SK-N-SH (cell line): ENCODE measurements at regions not wholly inside any gene's neighbourhood (a gene's known extent, or its start where the extent isn't known, plus 50 kb on each side); places are given as distances from the start of the nearest gene placed in this dataset.

Experiments used
- CHD2 ChIP-seq: fragments of 150-350 bp; IDR thresholded peaks from 2 replicates; pipeline ENCODE4 v1.6.1; 2018; ENCODE audit warnings: low read length; ENCODE audit not compliant: partially characterized antibody
- CTCF ChIP-seq: fragments of 200-600 bp; sonication (generic); IDR thresholded peaks from 2 replicates; pipeline ENCODE4 v1.6.1; 2017; ENCODE audit warnings: antibody characterized with exemption, mild to moderate bottlenecking, moderate library complexity
- ELF1 ChIP-seq: IDR thresholded peaks from 2 replicates; pipeline ENCODE4 v1.4.0; 2012
- EP300 ChIP-seq, 2 experiments: IDR thresholded peaks; 2 replicates each; pipeline versions ENCODE4 v1.4.0 to v1.6.1; 2012; ENCODE audit warnings: borderline replicate concordance in 1 of 2, low read depth in 1 of 2, low read length in 1 of 2
- EZH2phosphoT487 ChIP-seq: fragments of 200-600 bp; sonication (generic); IDR thresholded peaks from 2 replicates; pipeline ENCODE4 v1.6.1; 2017; ENCODE audit warnings: low read depth, mixed run types, mild to moderate bottlenecking, antibody characterized with exemption, moderate library complexity, borderline replicate concordance
- GABPA ChIP-seq: IDR thresholded peaks from 2 replicates; pipeline ENCODE4 v1.4.0; 2012; ENCODE audit warnings: low read depth, mild to moderate bottlenecking
- JUND ChIP-seq: IDR thresholded peaks from 2 replicates; pipeline ENCODE4 v1.4.0; 2012
- MXI1 ChIP-seq: IDR thresholded peaks from 2 replicates; pipeline ENCODE4 v1.6.1; 2012; ENCODE audit warnings: mild to moderate bottlenecking, low read depth, low read length, improper control_type of control experiment
- REST ChIP-seq: IDR thresholded peaks from 2 replicates; pipeline ENCODE4 v1.6.1; 2012; ENCODE audit warnings: mild to moderate bottlenecking, low read depth, low read length, moderate library complexity
- RFX5 ChIP-seq: IDR thresholded peaks from 2 replicates; pipeline ENCODE4 v1.6.1; 2012; ENCODE audit warnings: mild to moderate bottlenecking, improper control_type of control experiment, low read length
- RXRA ChIP-seq: IDR thresholded peaks from 2 replicates; pipeline ENCODE4 v1.4.0; 2012; ENCODE audit warnings: low read depth, mild to moderate bottlenecking, borderline replicate concordance
- TAF1 ChIP-seq: IDR thresholded peaks from 2 replicates; pipeline ENCODE4 v1.6.1; 2012; ENCODE audit warnings: low read depth, mild to moderate bottlenecking, low read length, moderate library complexity, borderline replicate concordance
- TCF12 ChIP-seq: IDR thresholded peaks from 2 replicates; pipeline ENCODE4 v1.4.0; 2012
- TF ChIP-seq, protein P1 (sequence below): fragments of 150-350 bp; IDR thresholded peaks from 2 replicates; pipeline ENCODE4 v1.6.1; 2017; ENCODE audit warnings: antibody characterized with exemption, low read length, low read depth, borderline replicate concordance

GRCh38 chr13:63120883-63121282 lies 1705.2 kb upstream of the PCDH20 start:
- TF ChIP-seq JUND (no peak), MXI1 (no peak), TCF12 (no peak), EZH2phosphoT487 (no peak), CTCF (no peak), RXRA (no peak), ELF1 (no peak), TAF1 (no peak), EP300 (IDR thresholded peaks at IDR 0.05; ENCODE audit: borderline replicate concordance in 1 of 2, low read depth in 1 of 2, low read length in 1 of 2) (no peak), GABPA (no peak), RFX5 (no peak), REST (no peak), CHD2 (no peak)
- TF ChIP-seq, protein P1, sequence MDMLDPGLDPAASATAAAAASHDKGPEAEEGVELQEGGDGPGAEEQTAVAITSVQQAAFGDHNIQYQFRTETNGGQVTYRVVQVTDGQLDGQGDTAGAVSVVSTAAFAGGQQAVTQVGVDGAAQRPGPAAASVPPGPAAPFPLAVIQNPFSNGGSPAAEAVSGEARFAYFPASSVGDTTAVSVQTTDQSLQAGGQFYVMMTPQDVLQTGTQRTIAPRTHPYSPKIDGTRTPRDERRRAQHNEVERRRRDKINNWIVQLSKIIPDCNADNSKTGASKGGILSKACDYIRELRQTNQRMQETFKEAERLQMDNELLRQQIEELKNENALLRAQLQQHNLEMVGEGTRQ, result no peak
